ENCODE measurements at regions not wholly inside any gene's neighbourhood (a gene's known extent, or its start where the extent isn't known, plus 50 kb on each side); places are given as distances from the start of the nearest gene placed in this dataset.

DNA sequence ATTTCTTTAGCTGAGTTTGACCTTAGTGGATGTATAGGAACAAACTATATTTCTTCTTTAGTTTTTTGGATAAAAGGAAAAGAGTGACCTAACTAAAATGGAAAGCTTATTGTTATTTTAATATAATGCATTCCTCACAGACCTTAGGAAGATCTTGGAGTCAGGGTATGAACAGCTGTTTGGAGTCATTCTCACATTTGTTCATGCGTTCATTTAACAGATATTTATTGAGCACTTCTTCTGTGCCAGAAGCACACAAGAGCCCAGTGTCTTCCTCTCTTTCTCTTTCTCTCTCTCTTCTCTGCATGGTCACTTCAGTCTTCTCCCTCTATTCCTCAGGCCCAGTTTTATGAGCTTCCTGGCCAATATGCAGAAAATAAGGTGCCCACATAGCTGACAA lies 744.0 kb upstream of the MAP3K7 start:
- Histone ChIP-seq H3K27me3 (replicated peaks; ENCODE audit: control insufficient read depth, insufficient read depth, low read length) (no peaks in the 10 kb centered on the region), H3K4me1 (no peaks in the 10 kb centered on the region), H3K9me3 (no peaks in the 10 kb centered on the region), H3K36me3 (ENCODE audit: control insufficient read depth, insufficient read depth, low read length) (no peaks in the 10 kb centered on the region), H3K4me3 (ENCODE audit: low read depth, low read length) (no peak overlapping the region)
- no peak overlapping the region for H3K27ac Mint-ChIP-seq (ENCODE audit: unreplicated experiment)
- H3K9me3 Mint-ChIP-seq (ENCODE audit: unreplicated experiment) = no peaks in the 10 kb centered on the region
- TF ChIP-seq, protein P1, sequence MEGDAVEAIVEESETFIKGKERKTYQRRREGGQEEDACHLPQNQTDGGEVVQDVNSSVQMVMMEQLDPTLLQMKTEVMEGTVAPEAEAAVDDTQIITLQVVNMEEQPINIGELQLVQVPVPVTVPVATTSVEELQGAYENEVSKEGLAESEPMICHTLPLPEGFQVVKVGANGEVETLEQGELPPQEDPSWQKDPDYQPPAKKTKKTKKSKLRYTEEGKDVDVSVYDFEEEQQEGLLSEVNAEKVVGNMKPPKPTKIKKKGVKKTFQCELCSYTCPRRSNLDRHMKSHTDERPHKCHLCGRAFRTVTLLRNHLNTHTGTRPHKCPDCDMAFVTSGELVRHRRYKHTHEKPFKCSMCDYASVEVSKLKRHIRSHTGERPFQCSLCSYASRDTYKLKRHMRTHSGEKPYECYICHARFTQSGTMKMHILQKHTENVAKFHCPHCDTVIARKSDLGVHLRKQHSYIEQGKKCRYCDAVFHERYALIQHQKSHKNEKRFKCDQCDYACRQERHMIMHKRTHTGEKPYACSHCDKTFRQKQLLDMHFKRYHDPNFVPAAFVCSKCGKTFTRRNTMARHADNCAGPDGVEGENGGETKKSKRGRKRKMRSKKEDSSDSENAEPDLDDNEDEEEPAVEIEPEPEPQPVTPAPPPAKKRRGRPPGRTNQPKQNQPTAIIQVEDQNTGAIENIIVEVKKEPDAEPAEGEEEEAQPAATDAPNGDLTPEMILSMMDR (IDR thresholded peaks at IDR 0.05; ENCODE audit: insufficient read depth in 1 of 2, low read depth in 1 of 2, low read length in 1 of 2, severe bottlenecking in 1 of 2, unreplicated experiment in 1 of 2) = no peak
- BruUV-seq (replicated peaks) = no TSS peak
- H3K4me3 Mint-ChIP-seq (ENCODE audit: unreplicated experiment) = no peak overlapping the region
- DNase-seq = no peak
- ChIA-PET CTCF (no interaction called here), POLR2A (no interaction called here)
- no peaks in the 10 kb centered on the region for H3K4me1 Mint-ChIP-seq (ENCODE audit: low read depth, unreplicated experiment)
- no peaks in the 10 kb centered on the region for H3K27me3 Mint-ChIP-seq (ENCODE audit: insufficient read depth, unreplicated experiment)
- no peaks in the 10 kb centered on the region for H3K36me3 Mint-ChIP-seq (ENCODE audit: insufficient read depth, unreplicated experiment)
- intact Hi-C loops (cut with micrococcal nuclease; ENCODE audit: unreplicated experiment) = loop anchor here (10.0 kb wide), 1 partner anchor 1314 kb away; no protein-coding TSS in a partner anchor

DNA sequence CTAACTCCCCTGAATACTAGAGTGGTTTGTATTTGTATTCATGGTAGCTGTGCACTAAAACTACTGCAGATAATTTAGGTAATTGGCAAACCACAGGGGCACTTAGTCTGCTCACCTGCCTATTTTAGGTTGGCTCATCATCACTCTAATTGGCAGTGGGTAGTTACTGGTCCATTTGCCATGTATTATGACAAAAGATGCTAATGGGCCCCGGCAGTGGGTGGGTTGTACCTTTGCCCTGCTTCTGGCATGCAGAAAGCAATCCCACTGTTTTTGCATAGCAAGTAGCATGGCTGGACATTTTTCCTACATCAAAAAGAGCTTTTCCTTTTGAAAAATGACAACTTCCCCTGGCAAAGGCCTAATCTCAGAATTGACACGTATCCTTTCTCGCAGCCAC lies 741.4 kb upstream of the MAP3K7 start:
- ChIA-PET POLR2A (no interaction called here), CTCF (no interaction called here)
- no peaks in the 10 kb centered on the region for H3K36me3 Mint-ChIP-seq (ENCODE audit: insufficient read depth, unreplicated experiment)
- no peaks in the 10 kb centered on the region for H3K9me3 Mint-ChIP-seq (ENCODE audit: unreplicated experiment)
- H3K4me1 ChIP-seq = no peaks in the 10 kb centered on the region
- H3K9me3 ChIP-seq = no peaks in the 10 kb centered on the region
- H3K4me3 ChIP-seq (ENCODE audit: low read depth, low read length) = no peak overlapping the region
- no peaks in the 10 kb centered on the region for H3K27me3 Mint-ChIP-seq (ENCODE audit: insufficient read depth, unreplicated experiment)
- H3K27ac Mint-ChIP-seq (ENCODE audit: unreplicated experiment) = no peak overlapping the region
- TF ChIP-seq, protein P1 (IDR thresholded peaks at IDR 0.05; ENCODE audit: insufficient read depth in 1 of 2, low read depth in 1 of 2, low read length in 1 of 2, severe bottlenecking in 1 of 2, unreplicated experiment in 1 of 2) = no peak
- intact Hi-C loops (cut with micrococcal nuclease; ENCODE audit: unreplicated experiment) = no loop called here
- no peaks in the 10 kb centered on the region for H3K27me3 ChIP-seq (replicated peaks; ENCODE audit: control insufficient read depth, insufficient read depth, low read length)
- no peak for DNase-seq
- H3K36me3 ChIP-seq (ENCODE audit: control insufficient read depth, insufficient read depth, low read length) = no peaks in the 10 kb centered on the region
- no peak overlapping the region for H3K4me3 Mint-ChIP-seq (ENCODE audit: unreplicated experiment)
- no TSS peak for BruUV-seq (replicated peaks)
- H3K4me1 Mint-ChIP-seq (ENCODE audit: low read depth, unreplicated experiment) = no peaks in the 10 kb centered on the region

DNA sequence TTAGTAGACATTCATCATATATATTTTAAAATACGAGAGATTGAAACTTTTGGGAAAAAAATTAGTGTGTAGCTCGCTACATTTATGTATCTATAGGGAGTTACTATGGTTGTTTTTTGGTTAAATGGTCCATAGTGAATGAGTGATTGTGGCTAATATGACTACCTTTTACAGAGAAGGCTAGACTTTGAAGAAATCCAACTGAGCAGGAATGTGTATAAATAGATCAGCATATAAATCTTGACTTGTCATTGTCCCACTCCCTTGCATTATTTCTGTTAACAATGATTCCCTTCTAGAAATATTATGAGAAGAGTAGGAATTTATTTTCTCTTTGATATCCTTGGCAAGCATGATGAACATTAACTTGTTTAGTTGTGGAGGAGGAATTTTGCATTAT lies 737.8 kb upstream of the MAP3K7 start:
- H3K9me3 Mint-ChIP-seq (ENCODE audit: unreplicated experiment) = no peaks in the 10 kb centered on the region
- no peaks in the 10 kb centered on the region for H3K9me3 ChIP-seq
- H3K4me1 ChIP-seq = no peaks in the 10 kb centered on the region
- DNase-seq = no peak
- TF ChIP-seq, protein P1 (IDR thresholded peaks at IDR 0.05; ENCODE audit: insufficient read depth in 1 of 2, low read depth in 1 of 2, low read length in 1 of 2, severe bottlenecking in 1 of 2, unreplicated experiment in 1 of 2) = no peak
- CTCF ChIA-PET = no interaction called here
- H3K4me3 Mint-ChIP-seq (ENCODE audit: unreplicated experiment) = no peak overlapping the region
- H3K27me3 ChIP-seq (replicated peaks; ENCODE audit: control insufficient read depth, insufficient read depth, low read length) = no peaks in the 10 kb centered on the region
- BruUV-seq (replicated peaks) = no TSS peak
- POLR2A ChIA-PET = no interaction called here
- H3K36me3 ChIP-seq (ENCODE audit: control insufficient read depth, insufficient read depth, low read length) = no peaks in the 10 kb centered on the region
- intact Hi-C loops (cut with micrococcal nuclease; ENCODE audit: unreplicated experiment) = no loop called here
- H3K36me3 Mint-ChIP-seq (ENCODE audit: insufficient read depth, unreplicated experiment) = no peaks in the 10 kb centered on the region
- H3K27me3 Mint-ChIP-seq (ENCODE audit: insufficient read depth, unreplicated experiment) = no peaks in the 10 kb centered on the region
- H3K4me3 ChIP-seq (ENCODE audit: low read depth, low read length) = no peak overlapping the region
- no peak overlapping the region for H3K27ac Mint-ChIP-seq (ENCODE audit: unreplicated experiment)
- no peaks in the 10 kb centered on the region for H3K4me1 Mint-ChIP-seq (ENCODE audit: low read depth, unreplicated experiment)

All from Caco-2 (cell line).